ENCODE measurements at regions not wholly inside any gene's neighbourhood (a gene's known extent, or its start where the extent isn't known, plus 50 kb on each side); places are given as distances from the start of the nearest gene placed in this dataset.
"Not testable (repeated sequence)": the region's sequence is repeated elsewhere in the genome, so short reads cannot be mapped to it uniquely, and the experiment has no call there.

DNA sequence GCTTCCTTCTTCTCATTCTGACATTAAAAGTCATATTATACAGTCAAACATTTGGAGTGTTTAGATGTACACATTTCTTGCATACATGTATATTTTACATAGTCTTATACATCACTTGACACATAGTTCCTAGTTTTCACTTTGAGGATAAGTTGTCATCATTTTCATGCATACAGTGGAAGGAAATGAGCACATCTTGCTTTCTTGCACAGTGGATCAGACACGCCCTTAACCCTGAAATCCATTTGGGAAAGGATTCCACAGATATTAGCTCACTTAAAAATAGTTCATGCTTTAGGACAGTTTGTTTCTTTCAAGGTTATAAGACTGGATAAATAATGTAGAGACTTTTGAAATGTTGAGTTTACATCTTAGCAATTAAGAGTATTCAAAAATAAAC is 148.6 kb upstream of the MME start:
- in situ Hi-C loops (cut with MboI; ENCODE audit: low pct_unique_long_range_greater_than_20kb in 2 of 9, low sequenced_read_pairs in 9 of 9, unreplicated experiment in 9 of 9) = loop anchor here in 1 of 9 experiments (25.0 kb wide), 1 partner anchor 169 kb away; no protein-coding TSS in a partner anchor
- Histone ChIP-seq H3K4me3 (no peak overlapping the region), H3K27ac (no peak overlapping the region), H3K4me1 (replicated peaks in 1 of 2) (no peaks in the 10 kb centered on the region)
- peak in 2 of 8 experiments; percentile 84 to 86 for ATAC-seq (replicated peaks in 6 of 8)
- 0 to 100% (median 67%) methylated on average over 1 of the region's 1 CpG; no CpG with 5 or more reads in 1 of the 10 experiments for WGBS, 10 experiments

DNA sequence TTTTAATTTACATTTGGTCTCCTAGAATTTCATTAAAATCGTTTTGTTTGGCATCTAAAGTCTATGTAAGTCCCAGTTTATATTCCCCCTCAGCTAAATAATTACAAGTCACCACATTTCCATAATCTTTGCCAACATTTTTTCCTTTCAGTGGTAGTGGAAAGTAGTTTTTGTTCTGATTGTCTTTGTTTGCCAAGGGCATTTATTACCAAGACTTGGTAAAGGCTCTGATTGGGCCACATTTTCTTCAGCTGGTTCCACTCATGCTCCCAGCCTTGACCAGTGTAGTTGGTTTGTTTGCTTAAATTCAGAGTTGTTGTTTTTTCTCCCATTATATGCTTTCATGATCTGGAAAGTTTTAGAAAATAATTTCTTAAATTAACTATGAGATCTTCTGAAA is 153.4 kb upstream of the MME start:
- WGBS, 10 experiments = 0 to 71% (median 21%) methylated on average over 1 of the region's 1 CpG; no CpG with 5 or more reads in 2 of the 10 experiments
- ATAC-seq (replicated peaks in 6 of 8) = no peak
- no peak overlapping the region for H3K4me3 ChIP-seq
- in situ Hi-C loops (cut with MboI; ENCODE audit: low pct_unique_long_range_greater_than_20kb in 2 of 9, low sequenced_read_pairs in 9 of 9, unreplicated experiment in 9 of 9) = loop anchor here in 1 of 9 experiments (25.0 kb wide), 1 partner anchor 164 kb away; no protein-coding TSS in a partner anchor
- H3K27ac ChIP-seq = no peak overlapping the region
- no peaks in the 10 kb centered on the region for H3K4me1 ChIP-seq (replicated peaks in 1 of 2)

- WGBS, 10 experiments = 40 to 83% (median 57%) methylated on average over 1 to 2 of the region's 2 CpGs; no CpG with 5 or more reads in 5 of the 10 experiments
- in situ Hi-C loops (cut with MboI; ENCODE audit: low pct_unique_long_range_greater_than_20kb in 2 of 9, low sequenced_read_pairs in 9 of 9, unreplicated experiment in 9 of 9) = no loop called here
- Histone ChIP-seq H3K27ac (no peak overlapping the region), H3K4me1 (replicated peaks in 1 of 2) (no peaks in the 10 kb centered on the region), H3K4me3 (no peak overlapping the region)
- no peak for ATAC-seq (replicated peaks in 6 of 8)
Observed at GRCh38 chr3:154921351-154921750, 158.8 kb upstream of the MME start.

GRCh38 chr3:154919226-154919625 is 160.9 kb upstream of the MME start:
- H3K4me1 ChIP-seq (replicated peaks in 1 of 2) = no peaks in the 10 kb centered on the region
- H3K4me3 ChIP-seq = no peak overlapping the region
- ATAC-seq (replicated peaks in 6 of 8) = no peak
- no peak overlapping the region for H3K27ac ChIP-seq
- in situ Hi-C loops (cut with MboI; ENCODE audit: low pct_unique_long_range_greater_than_20kb in 2 of 9, low sequenced_read_pairs in 9 of 9, unreplicated experiment in 9 of 9) = no loop called here
- 0 to 100% (median 71%) methylated on average over 1 of the region's 1 CpG; no CpG with 5 or more reads in 1 of the 10 experiments for WGBS, 10 experiments

DNA sequence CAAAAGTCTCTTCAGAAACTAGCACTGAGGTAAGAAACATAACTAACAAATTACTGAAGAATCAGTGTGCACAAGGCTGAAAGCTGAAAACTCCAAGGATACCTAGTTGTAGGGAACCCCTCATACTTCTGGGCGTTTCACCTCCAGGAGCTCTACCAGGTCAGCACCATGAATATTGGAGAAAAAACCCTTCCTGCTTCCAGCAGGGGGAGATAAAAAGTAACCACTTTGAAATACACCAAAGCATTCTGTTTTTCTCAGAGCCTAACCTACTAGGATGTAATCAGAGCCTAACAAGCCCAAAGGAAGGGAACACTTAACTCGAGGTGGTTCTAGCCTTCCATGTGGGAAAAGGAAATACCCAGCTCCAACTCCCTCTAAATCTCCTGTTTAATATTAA is 175.8 kb upstream of the MME start:
- H3K4me1 ChIP-seq (replicated peaks in 1 of 2) = no peaks in the 10 kb centered on the region
- H3K27ac ChIP-seq = no peak overlapping the region
- WGBS, 10 experiments = 27 to 86% (median 48%) methylated on average over 1 to 2 of the region's 2 CpGs; no CpG with 5 or more reads in 2 of the 10 experiments
- ATAC-seq (replicated peaks in 6 of 8) = peak in 2 of 8 experiments; percentile 15 to 40
- H3K4me3 ChIP-seq = no peak overlapping the region
- in situ Hi-C loops (cut with MboI; ENCODE audit: low pct_unique_long_range_greater_than_20kb in 2 of 9, low sequenced_read_pairs in 9 of 9, unreplicated experiment in 9 of 9) = no loop called here

DNA sequence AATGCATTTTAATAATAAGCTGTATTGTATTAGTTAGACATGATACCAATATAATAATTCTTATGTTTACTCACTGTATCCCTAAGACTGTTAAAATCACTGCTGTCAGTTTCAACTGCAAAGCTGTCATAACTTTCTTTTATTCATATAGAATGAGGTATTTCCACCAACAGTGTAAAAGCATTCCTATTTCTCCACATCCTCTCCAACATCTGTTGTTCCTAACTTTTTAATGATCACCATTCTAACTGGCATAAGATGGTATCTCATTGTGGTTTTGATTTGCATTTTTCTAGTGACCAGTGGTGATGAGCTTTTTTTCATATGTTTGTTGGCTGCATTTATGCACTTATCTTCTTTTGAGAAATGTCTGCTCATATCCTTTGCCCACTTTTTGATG is 177.6 kb upstream of the MME start:
- H3K27ac ChIP-seq; in situ Hi-C loops (cut with MboI; ENCODE audit: low pct_unique_long_range_greater_than_20kb in 2 of 9, low sequenced_read_pairs in 9 of 9, unreplicated experiment in 9 of 9); H3K4me1 ChIP-seq (replicated peaks in 1 of 2); ATAC-seq (replicated peaks in 6 of 8); H3K4me3 ChIP-seq: not testable (repeated sequence)

- in situ Hi-C loops (cut with MboI; ENCODE audit: low pct_unique_long_range_greater_than_20kb in 2 of 9, low sequenced_read_pairs in 9 of 9, unreplicated experiment in 9 of 9) = no loop called here
- Histone ChIP-seq H3K4me3 (no peak overlapping the region), H3K27ac (no peak overlapping the region), H3K4me1 (replicated peaks in 1 of 2) (no peaks in the 10 kb centered on the region)
- WGBS, 10 experiments = 78 to 100% (median 94%) methylated on average over 1 to 2 of the region's 2 CpGs; no CpG with 5 or more reads in 3 of the 10 experiments
- no peak for ATAC-seq (replicated peaks in 6 of 8)
Observed at GRCh38 chr3:154901278-154901677, 178.8 kb upstream of the MME start.

DNA sequence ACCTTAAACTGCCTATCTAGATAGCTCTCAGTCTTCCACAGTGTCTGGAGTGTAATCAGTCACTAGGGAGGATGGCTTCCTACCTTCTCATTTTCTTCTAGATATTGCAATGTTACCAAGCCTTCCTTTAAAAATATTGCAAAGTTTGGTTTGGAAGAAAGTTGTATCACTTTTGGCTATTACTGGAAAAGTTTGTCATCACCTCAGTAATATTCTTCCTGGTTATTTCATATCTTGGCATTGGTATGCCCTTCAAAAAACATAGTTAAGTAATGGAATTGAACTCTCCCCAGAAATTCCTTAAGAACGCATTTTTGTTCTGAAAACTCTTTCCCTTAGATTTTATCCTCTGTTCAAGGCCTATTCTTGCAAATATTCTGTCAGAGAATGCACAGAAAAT is 179.3 kb upstream of the MME start:
- in situ Hi-C loops (cut with MboI; ENCODE audit: low pct_unique_long_range_greater_than_20kb in 2 of 9, low sequenced_read_pairs in 9 of 9, unreplicated experiment in 9 of 9) = no loop called here
- 20 to 100% (median 100%) methylated on average over 1 of the region's 1 CpG; no CpG with 5 or more reads in 1 of the 10 experiments for WGBS, 10 experiments
- Histone ChIP-seq H3K27ac (no peak overlapping the region), H3K4me3 (no peak overlapping the region), H3K4me1 (replicated peaks in 1 of 2) (no peaks in the 10 kb centered on the region)
- no peak for ATAC-seq (replicated peaks in 6 of 8)

DNA sequence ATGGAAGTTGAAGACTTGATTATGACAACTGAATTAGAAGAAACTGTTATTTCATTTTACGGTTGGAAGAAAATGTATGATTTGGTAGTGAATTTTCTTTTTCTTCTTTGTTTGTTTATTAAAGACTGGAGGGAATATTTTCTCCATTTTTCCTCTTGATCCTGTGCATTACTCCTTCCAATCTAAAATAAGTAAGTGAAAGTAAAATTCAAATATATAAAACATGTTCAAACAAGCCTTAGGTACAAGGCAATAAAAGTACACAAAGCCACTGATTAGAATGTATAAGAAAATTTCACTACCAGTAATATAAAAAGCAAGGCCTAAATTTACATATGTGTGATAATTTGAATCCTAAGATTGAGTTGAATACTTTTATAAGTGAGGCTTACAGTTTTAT is 181.2 kb upstream of the MME start:
- H3K4me1 ChIP-seq (replicated peaks in 1 of 2) = no peaks in the 10 kb centered on the region
- in situ Hi-C loops (cut with MboI; ENCODE audit: low pct_unique_long_range_greater_than_20kb in 2 of 9, low sequenced_read_pairs in 9 of 9, unreplicated experiment in 9 of 9) = no loop called here
- WGBS, 10 experiments = 55 to 100% (median 100%) methylated on average over 1 of the region's 1 CpG
- H3K27ac ChIP-seq = no peak overlapping the region
- ATAC-seq (replicated peaks in 6 of 8) = no peak
- no peak overlapping the region for H3K4me3 ChIP-seq

DNA sequence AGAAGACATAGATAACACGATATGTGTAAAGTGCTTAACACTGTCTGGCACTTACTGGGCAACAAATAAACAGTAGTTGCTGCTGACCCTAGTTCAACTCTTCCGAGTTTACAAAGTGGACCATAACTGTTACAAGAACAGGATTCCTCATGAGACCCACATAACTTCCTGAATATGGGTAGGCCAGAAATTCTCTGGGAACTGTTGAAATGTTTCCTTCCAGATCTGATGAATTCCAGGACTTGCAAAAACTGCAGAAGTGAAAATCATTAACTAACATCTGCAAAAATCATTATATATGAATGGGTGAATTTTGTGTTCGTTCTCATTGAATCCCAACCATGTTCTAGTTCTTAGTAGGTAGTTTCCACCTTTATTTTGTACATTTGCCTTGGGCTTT is 181.7 kb upstream of the MME start:
- no peak for ATAC-seq (replicated peaks in 6 of 8)

GRCh38 chr3:154893813-154894212 is 186.3 kb upstream of the MME start:
- H3K4me3 ChIP-seq = no peak overlapping the region
- no peaks in the 10 kb centered on the region for H3K4me1 ChIP-seq (replicated peaks in 1 of 2)
- in situ Hi-C loops (cut with MboI; ENCODE audit: low pct_unique_long_range_greater_than_20kb in 2 of 9, low sequenced_read_pairs in 9 of 9, unreplicated experiment in 9 of 9) = no loop called here
- ATAC-seq (replicated peaks in 6 of 8) = no peak
- H3K27ac ChIP-seq = no peak overlapping the region
- WGBS, 10 experiments = 61 to 100% (median 88%) methylated on average over 1 to 5 of the region's 6 CpGs; no CpG with 5 or more reads in 2 of the 10 experiments

More for the DNA sequence above, 181.7 kb upstream of the MME start:
- H3K4me3 ChIP-seq = no peak overlapping the region
- WGBS, 10 experiments = 14 to 100% (median 64%) methylated on average over 1 to 3 of the region's 3 CpGs
- no peak overlapping the region for H3K27ac ChIP-seq
- in situ Hi-C loops (cut with MboI; ENCODE audit: low pct_unique_long_range_greater_than_20kb in 2 of 9, low sequenced_read_pairs in 9 of 9, unreplicated experiment in 9 of 9) = no loop called here
- no peaks in the 10 kb centered on the region for H3K4me1 ChIP-seq (replicated peaks in 1 of 2)

- ATAC-seq (replicated peaks in 6 of 8) = no peak
- Histone ChIP-seq H3K27ac (no peak overlapping the region), H3K4me3 (no peak overlapping the region), H3K4me1 (replicated peaks in 1 of 2) (no peaks in the 10 kb centered on the region)
- in situ Hi-C loops (cut with MboI; ENCODE audit: low pct_unique_long_range_greater_than_20kb in 2 of 9, low sequenced_read_pairs in 9 of 9, unreplicated experiment in 9 of 9) = no loop called here
- 96 to 100% (median 100%) methylated on average over 2 to 14 of the region's 36 CpGs; no CpG with 5 or more reads in 6 of the 10 experiments for WGBS, 10 experiments
Observed at GRCh38 chr3:154889227-154889634, 190.9 kb upstream of the MME start.

DNA sequence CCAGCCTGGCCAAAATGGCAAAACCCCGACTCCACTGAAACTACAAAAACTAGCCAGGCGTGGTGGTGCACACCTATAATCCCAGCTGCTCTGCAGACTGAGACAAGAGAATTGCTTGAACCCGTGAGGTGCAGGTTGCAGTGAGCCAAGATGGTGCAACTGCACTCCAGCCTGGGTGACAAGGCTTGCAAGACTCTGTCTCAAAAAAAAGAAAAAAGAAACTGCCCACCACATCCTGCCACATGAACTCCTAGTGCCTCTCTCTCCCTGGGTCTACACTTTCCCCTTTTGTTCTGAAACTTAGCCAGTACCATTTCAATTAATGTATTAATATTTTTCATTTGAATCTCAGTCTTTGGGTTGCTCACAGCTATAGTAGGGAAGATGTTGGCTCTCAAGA is 192.2 kb upstream of the MME start:
- in situ Hi-C loops (cut with MboI; ENCODE audit: low pct_unique_long_range_greater_than_20kb in 2 of 9, low sequenced_read_pairs in 9 of 9, unreplicated experiment in 9 of 9) = no loop called here
- ATAC-seq (replicated peaks in 6 of 8) = no peak
- WGBS, 10 experiments = 81 to 100% (median 100%) methylated on average over 1 to 3 of the region's 3 CpGs; no CpG with 5 or more reads in 3 of the 10 experiments
- H3K27ac ChIP-seq = no peak overlapping the region
- no peak overlapping the region for H3K4me3 ChIP-seq
- H3K4me1 ChIP-seq (replicated peaks in 1 of 2) = no peaks in the 10 kb centered on the region

- in situ Hi-C loops (cut with MboI; ENCODE audit: low pct_unique_long_range_greater_than_20kb in 2 of 9, low sequenced_read_pairs in 9 of 9, unreplicated experiment in 9 of 9) = no loop called here
- Histone ChIP-seq H3K4me1 (replicated peaks in 1 of 2) (no peaks in the 10 kb centered on the region), H3K27ac (no peak overlapping the region), H3K4me3 (no peak overlapping the region)
- 0 to 88% (median 40%) methylated on average over 1 to 3 of the region's 3 CpGs; no CpG with 5 or more reads in 1 of the 10 experiments for WGBS, 10 experiments
- peak in 2 of 8 experiments; percentile 80 to 89 for ATAC-seq (replicated peaks in 6 of 8)
Observed at GRCh38 chr3:154886437-154886836, 193.7 kb upstream of the MME start.
